Hematopoietic multipotent progenitor cell treated with erythropoietin and hydrocortisone succinate and interleukin-3 and kit ligand, for 17 days (in vitro differentiated cells): ENCODE measurements at regions not wholly inside any gene's neighbourhood (a gene's known extent, or its start where the extent isn't known, plus 50 kb on each side); places are given as distances from the start of the nearest gene placed in this dataset.
"Not testable (repeated sequence)": the region's sequence is repeated elsewhere in the genome, so short reads cannot be mapped to it uniquely, and the experiment has no call there.

Source experiments
- DNase-seq: peaks from one replicate; pipeline ENCODE4 v3.0.0-alpha.2; 2015; ENCODE audit warnings: low spot score

GRCh38 chr12:58009405-58010195, 68.2 kb downstream of the ATP23 start:
- no peak for DNase-seq

DNA sequence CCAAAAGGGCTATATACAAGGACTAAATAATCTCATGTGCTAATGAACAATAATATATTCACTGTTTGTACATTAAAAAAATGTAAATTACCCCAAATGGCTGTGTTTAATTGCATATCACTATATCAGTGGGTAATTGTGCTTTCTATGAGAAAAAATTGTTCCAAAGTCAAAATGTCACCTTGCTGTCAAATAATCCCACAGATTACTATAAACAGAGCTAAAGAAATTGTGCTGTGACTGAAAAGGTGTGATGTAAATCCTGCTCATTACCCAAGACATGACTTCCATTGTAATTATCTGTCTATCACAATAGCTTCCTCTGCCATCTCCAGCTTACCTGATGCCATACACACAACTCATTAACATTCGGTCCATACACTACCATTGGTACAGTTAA, 70.3 kb downstream of the ATP23 start:
- no peak for DNase-seq

DNA sequence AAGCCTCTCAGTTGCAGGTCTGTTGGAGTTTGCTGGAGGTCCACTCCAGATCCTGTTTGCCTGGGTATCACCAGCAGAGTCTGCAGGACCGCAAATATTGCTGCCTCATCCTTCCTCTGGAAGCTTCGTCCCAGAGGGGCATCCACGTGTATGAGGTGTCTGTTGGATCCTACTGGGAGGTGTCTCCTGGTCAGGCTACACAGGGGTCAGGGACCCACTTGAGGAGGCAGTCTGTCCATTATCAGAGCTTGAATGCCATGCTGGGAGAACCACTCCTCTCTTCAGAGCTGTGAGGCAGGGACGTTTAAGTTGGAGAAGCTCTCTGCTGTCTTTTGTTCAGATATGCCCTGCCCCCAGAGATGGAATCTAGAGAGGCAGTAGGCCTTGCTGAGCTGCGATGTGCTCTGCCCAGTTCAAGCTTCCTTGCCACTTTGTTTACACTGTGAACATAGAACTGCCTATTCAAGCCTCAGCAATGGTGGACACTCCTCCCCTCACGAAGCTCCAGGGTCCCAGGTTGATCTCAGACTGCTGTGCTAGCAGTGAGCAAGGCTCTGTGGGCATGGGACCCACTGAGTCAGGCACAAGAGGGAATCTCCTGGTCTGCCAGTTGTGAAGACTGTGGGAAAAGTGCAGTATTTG, 81.1 kb downstream of the ATP23 start:
- not testable (repeated sequence) for DNase-seq

DNA sequence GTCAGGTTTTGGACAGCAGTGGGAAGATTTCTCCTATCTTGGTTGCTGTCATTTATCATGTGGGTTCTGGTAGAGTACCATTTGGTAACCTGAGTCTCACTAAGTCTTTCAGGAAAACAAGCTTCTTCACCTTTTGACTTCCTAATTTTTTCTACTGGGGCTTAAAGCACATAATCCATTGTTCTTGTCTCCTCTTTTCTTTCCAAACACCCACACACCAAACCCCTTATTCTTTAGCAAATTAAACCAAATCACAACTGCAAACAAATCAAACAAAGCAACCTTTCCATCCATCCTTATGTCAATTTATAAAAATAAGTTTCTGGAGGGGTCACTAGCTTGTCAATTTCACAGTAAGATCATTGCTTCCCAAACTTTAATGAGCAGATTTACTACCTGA, 84.1 kb downstream of the ATP23 start:
- no peak for DNase-seq

DNA sequence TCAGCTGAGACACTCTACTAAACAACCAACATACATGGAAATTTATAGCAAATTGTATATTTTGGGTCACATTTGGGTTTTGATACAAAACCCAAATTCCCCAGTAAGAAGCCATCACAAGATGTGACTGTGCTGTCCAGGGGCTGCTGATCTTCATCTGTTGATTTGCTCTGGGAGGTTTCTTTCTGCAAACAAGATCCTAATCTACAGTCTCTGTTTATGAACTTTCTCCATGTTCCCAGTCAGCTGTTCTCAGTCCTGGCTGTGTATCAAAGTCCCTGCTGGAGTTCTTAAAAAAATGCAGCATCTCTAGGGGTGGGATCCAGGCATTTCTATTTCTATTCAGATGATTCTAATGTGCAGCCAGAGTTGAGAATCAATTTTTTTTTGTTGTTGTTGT, 85.1 kb downstream of the ATP23 start:
- no peak for DNase-seq

- no peak for DNase-seq
These were observed 85.8 kb downstream of the ATP23 start for GRCh38 chr12:58026897-58027891.

- DNase-seq, result no peak
These were observed 86.9 kb downstream of the ATP23 start for GRCh38 chr12:58028294-58028693.

- DNase-seq, result no peak
These were observed 87.9 kb downstream of the ATP23 start for GRCh38 chr12:58029260-58029659.

DNA sequence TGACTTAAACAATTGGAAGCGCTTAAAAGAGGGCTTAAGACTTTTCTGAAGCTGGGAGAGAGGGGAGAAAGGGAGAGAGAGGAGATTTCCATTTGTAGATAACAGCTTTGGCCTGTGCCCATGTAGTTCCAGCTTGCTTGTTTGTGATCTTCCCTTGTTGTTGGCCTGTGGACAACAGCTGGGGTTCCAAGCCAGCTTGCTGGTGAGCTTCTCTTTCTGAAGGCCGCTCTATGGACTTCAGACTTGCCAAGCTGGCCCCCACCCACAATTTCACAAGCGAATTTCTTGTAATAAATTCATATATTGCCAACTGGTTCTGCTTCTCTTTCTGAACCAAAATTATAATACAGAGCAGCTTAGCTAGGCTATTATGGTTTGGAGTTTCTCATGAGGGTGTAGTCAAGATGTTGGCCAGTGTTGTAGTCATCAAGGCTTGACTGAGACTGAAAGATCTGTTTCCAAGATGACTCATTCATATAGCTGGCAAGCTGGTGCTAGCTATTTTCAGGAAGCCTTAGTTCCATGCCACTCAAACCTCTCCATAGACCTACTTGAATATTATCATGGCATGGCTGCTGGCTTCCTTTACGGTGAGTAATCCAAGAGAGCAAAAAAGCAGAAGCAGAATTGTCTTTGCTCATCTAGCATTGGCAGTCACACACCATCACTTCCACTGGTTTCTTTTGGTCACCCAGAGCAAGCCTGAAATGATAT, 89.4 kb downstream of the ATP23 start:
- DNase-seq, result no peak

DNA sequence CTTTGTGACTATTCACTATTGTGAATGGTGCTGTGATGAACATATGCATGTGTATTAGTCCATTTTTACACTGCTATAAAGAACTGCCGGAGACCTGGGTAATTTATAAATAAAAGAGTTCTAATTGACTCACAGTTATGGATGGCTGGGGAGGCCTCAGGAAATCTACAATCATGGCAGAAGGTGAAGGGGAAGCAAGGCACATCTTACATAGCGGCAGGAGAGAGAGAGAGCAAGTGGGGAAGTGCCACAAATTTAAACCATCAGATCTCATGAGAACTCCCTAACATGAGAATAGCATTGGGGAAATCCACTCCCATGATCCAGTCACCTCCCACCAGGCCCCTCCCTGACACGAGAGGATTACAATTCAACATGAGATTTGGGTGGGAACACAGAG, 90.8 kb downstream of the ATP23 start:
- no peak for DNase-seq

DNA sequence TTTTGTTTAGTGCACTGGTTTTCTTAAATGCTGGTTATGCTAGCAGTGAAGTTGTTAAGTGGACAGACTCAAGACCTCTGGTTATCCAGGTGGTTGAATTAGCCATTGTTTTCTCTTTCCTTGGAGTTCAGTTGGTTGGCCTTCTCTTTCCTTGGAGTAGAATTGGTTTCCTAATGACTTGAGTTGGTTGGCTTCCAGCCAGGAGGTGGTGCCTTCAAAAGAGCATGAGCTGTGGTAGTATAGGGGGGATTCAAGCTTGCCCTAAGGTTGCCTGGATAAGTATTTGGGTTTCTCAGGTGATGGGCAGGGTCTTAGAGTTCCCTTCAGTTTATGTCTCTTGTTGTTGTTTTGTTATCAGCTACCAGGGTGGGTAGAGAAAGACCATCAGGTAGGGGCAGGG, 92.5 kb downstream of the ATP23 start:
- DNase-seq, result no peak

DNA sequence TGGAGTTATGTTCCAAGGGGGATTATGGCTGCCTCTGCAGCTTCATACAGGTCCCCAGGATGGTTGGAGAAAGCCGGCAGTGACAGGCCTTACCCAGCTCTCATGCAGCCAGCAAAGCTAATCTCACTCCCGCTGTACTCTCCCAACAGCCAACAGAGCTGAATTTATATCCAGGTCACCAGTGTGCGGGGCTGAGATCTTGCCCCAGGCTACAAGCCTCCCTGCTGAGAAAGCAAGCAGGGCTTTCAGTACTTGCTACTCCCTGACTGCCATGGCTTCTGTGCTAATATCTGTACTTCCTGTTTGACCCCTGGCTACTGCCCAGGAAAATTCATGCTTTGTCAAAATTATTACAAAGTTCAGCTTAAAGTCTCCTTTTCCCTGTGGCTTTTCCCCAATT, 92.9 kb downstream of the ATP23 start:
- no peak for DNase-seq

DNA sequence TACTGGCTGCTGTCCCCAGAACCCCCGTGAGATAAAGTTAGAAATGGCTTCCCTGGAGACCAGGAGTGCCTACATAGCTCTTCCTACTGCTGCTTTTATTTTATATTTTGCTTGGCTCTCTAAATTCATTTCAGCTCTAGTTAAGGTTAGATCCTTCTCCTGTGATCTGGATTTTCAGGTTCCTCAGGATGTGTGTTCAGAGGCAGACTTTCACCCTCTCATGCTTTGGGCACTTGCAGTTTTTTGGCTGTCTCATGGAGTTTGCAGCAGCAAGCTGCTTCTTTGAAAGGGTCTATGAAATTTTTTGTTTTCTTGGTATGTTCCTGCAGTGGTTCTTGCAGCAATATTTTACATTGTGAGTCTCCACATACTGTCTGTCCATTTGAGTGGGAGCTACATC, 93.3 kb downstream of the ATP23 start:
- no peak for DNase-seq

- no peak for DNase-seq
These were observed 100.1 kb downstream of the ATP23 start for GRCh38 chr12:58041441-58041840.

GRCh38 chr12:58044966-58045365, 103.6 kb downstream of the ATP23 start:
- no peak for DNase-seq

GRCh38 chr12:58046271-58046670, 104.9 kb downstream of the ATP23 start:
- DNase-seq, result no peak

DNA sequence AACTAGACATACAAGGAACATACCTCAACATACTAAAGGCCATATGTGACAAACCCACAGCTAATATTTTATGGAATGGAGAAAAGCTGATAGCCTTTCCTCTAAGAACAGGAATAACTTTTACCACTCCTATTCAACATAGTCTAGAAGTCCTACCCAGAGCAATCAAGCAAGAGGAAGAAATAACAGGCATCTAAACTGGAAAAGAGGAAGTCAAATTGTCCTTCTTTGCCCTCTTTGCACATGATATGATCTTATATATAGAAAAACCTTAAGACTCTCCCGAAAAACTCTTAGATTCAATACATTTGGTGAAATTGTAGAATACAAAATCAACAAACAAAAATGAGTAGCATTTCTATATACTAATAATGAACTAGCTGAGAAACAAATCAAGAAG, 110.0 kb downstream of the ATP23 start:
- no peak for DNase-seq

- no peak for DNase-seq
These were observed 123.3 kb downstream of the ATP23 start for GRCh38 chr12:58064666-58065065.

GRCh38 chr12:58066296-58066695, 124.9 kb downstream of the ATP23 start:
- DNase-seq, result no peak

DNA sequence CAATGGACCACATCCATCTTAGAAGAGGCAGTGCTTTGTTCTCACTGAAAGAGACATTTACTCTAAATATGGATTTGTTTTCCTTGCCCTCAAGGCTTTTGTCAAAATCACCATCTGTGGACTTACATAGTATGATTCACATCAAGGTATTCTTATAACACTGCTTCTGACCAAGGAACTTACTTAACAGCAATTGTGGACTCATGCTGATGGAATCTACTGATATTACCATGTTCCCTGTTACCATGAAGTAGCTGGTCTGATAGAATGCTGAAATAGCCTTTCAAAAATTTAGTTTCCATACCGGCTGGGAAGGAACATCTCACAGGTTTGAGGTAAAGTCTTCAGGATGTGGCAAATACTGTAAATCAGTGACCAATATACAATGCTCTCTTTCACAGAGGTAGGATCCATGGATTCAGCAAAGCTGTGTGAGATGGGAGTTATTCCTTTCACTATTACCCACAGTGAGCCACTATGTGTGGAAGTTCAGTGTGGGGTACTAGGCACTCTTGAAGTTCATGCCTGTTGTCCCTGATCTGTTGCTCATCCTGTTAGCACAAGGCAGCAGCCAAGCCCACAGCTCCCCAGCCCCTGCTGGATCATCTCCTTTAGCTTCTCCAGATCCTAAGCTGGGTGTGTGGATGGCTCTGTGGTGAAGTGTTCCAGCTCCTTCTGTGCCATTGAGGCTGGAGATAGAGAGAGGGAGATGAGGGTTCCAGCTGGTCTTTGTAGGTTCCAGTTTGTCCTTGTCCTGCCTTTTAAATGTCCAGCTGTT, 126.4 kb downstream of the ATP23 start:
- no peak for DNase-seq

GRCh38 chr12:58068706-58069105, 127.3 kb downstream of the ATP23 start:
- no peak for DNase-seq
